ENCODE measurements at regions not wholly inside any gene's neighbourhood (a gene's known extent, or its start where the extent isn't known, plus 50 kb on each side); places are given as distances from the start of the nearest gene placed in this dataset.

DNA sequence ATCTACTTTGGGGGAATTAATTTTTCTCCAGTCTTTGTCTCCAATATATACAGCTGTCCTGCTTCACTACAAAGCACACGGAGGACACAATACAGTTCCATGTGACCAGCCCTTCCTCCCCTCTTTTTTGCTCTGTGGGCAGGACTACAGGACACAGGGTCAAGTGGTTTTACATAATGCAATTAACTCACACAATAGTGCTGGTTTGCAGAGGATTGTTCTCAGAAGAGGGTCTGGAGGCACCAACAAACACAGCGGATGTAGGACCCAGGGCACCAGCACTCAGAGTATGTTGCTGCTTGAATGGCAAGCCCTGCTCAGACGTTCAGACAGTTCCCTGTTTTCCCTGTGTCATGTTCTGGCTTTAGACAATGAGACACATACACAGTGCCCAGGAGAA is 52.0 kb upstream of the NPTX2 start:
- no peaks in the 10 kb centered on the region for H3K36me3 Mint-ChIP-seq (ENCODE audit: low read depth)
- no peaks in the 10 kb centered on the region for H3K4me1 Mint-ChIP-seq
- peaks cover 21% of the 10 kb centered on the region for H3K27me3 Mint-ChIP-seq
- DNase-seq, result no peak
- ATAC-seq, result no peak
- no peak overlapping the region for H3K27ac Mint-ChIP-seq
- no peak overlapping the region for H3K4me3 Mint-ChIP-seq
- H3K9me3 Mint-ChIP-seq, result peaks cover 11% of the 10 kb centered on the region

DNA sequence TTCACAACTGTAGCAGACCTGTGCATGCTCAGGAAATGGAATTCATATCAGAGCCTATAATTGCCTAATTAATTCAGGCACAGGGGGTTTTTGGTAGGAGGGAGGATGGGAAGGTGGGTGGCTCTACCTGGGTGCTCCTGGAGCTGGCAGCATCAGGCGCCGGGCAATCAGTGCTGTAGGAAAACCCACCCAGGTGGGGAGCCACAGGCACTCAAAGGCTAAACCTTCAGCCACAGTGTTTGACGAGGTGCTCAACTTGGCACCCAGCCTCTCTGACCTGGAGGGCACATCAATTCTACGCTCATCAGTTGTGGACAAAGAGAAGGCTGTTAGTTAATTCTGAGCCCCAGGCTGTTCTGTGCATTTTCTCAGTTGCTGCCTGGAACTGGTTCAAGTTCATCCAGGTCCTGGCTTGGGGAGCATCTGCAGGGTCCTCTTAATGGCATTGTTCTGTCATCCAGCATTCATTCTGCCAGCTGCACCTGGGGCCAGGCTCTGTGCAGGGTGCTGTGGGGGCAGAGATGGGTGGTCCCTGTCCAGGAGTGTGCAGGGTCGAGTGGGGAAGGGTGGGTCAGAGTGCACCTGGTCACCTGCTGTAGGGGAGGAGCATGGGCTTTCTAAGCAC is 54.1 kb upstream of the NPTX2 start:
- Mint-ChIP-seq H3K27ac (no peak overlapping the region), H3K4me3 (no peak overlapping the region), H3K4me1 (no peaks in the 10 kb centered on the region), H3K36me3 (ENCODE audit: low read depth) (no peaks in the 10 kb centered on the region), H3K9me3 (peaks cover 11% of the 10 kb centered on the region), H3K27me3 (peaks cover 16% of the 10 kb centered on the region)
- no peak for ATAC-seq
- no peak for DNase-seq

DNA sequence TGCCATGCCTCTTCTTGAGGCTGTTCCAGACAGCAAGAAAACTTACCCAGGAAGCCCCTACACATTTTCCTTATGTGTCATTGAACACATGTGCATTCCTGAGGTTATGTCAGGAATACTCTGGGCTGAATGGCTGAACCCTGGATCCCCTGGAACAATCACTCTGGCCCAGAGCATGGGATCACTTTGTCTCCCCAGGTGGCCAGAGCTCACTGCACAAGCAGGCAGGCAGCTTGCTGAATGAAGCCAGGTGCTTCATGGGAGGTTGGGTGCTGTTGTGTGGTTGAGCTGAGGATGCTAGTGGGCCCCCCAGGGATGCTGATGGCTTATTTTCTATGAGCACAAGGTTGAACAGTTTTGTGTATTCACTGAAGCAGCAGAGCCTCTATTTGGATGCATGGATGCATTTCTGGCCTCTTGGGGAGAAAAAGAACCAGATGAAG is 54.7 kb upstream of the NPTX2 start:
- H3K36me3 Mint-ChIP-seq (ENCODE audit: low read depth), result no peaks in the 10 kb centered on the region
- H3K27me3 Mint-ChIP-seq, result peaks cover 16% of the 10 kb centered on the region
- H3K4me1 Mint-ChIP-seq, result no peaks in the 10 kb centered on the region
- no peak overlapping the region for H3K4me3 Mint-ChIP-seq
- no peak for ATAC-seq
- peaks cover 11% of the 10 kb centered on the region for H3K9me3 Mint-ChIP-seq
- H3K27ac Mint-ChIP-seq, result no peak overlapping the region
- DNase-seq, result no peak

DNA sequence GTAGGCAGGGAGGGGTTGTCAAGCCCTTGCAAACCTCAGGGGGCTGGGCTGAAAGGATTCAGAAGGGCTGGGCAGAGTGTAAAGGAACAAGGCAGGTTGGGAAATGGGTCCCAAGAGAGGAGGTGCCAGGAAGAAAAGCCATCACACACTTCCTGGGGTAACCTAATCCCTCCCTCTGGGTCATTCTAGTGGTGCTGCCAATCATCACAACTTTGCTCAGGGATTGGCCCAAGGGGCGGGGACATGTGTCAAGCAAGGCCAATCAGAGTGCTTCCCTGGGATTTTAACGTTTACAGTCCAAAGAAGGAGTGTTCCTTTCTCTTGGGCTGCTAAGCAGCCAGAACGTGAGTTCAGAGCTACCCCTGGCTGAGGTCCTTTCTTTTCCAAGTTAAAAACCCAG is 57.1 kb upstream of the NPTX2 start:
- Mint-ChIP-seq H3K27me3 (peaks cover 12% of the 10 kb centered on the region), H3K27ac (no peak overlapping the region), H3K4me1 (no peaks in the 10 kb centered on the region), H3K9me3 (peaks cover 8% of the 10 kb centered on the region), H3K36me3 (ENCODE audit: low read depth) (no peaks in the 10 kb centered on the region), H3K4me3 (no peak overlapping the region)
- DNase-seq (no peak), ATAC-seq (no peak)

DNA sequence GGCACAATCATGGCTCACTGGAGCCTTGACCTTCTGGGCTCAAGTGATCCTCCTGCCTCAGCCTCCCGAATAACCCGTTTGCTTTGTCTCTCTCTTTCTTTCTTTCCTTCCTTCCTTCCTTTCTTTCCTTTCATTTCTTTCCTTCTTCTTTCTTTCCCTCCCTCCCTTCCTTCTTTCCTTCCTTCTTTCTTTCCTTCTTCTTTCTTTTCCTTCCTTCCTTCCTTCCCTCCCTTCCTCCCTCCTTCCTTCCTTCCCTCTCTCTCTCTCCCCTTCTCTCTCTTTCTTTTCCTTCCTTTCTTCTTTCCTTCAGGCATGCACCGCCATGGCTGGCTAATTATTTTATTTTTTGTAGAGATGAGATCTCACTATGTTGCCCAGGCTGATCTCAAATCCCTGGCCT is 57.9 kb upstream of the NPTX2 start:
- no peak overlapping the region for H3K4me3 Mint-ChIP-seq
- H3K9me3 Mint-ChIP-seq, result peaks cover 4% of the 10 kb centered on the region
- peaks cover 10% of the 10 kb centered on the region for H3K27me3 Mint-ChIP-seq
- DNase-seq, result no peak
- H3K27ac Mint-ChIP-seq, result no peak overlapping the region
- no peaks in the 10 kb centered on the region for H3K36me3 Mint-ChIP-seq (ENCODE audit: low read depth)
- H3K4me1 Mint-ChIP-seq, result no peaks in the 10 kb centered on the region
- no peak for ATAC-seq

DNA sequence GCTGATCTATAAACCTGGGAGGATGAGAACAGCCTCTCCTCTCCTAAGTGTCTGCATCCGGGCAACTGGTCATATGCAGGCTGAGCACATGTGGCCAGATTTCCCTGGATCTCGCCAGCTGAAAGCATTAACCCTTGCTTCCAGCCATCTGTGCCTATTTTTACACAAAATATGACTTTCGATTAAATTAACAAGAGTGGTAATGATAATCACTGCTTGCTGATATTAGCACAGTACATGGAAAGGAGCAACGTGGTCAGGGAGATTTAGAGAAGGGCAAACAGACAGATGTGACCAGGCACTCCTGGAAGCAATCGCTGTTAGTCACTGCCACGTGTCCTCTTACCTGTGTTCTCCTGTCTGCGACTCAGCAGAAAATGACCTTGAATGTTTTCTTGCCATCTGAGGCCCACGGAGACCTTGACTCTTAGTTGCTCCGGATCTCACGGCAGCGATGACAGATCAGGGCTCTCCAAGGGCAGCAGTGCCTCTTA is 59.5 kb upstream of the NPTX2 start:
- H3K4me1 Mint-ChIP-seq, result no peaks in the 10 kb centered on the region
- ATAC-seq, result no peak

DNA sequence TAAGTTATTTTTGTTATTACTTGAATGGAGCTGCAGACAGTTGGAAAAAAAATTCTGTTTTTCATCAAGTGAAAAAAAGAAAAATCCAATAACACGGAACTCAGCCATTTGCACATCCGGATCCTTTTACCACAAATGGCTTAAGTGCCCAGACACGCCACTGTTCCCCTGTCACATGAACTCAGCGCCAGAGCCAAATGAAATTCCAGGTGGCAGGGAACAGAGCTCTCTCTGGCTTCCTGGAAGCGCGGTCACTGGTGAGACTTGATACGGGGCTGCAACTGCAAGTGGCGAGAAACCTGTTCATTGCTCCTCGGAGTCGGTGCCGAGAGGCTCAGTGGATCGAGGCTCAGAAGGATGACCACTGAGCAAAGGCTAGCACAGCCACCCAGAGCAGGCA is 60.8 kb upstream of the NPTX2 start:
- Mint-ChIP-seq H3K9me3 (peaks cover 18% of the 10 kb centered on the region), H3K4me3 (no peak overlapping the region), H3K27ac (no peak overlapping the region), H3K27me3 (peaks cover 3% of the 10 kb centered on the region), H3K36me3 (ENCODE audit: low read depth) (no peaks in the 10 kb centered on the region), H3K4me1 (no peaks in the 10 kb centered on the region)
- ATAC-seq (no peak), DNase-seq (no peak)

More for the DNA sequence above, 59.5 kb upstream of the NPTX2 start:
- DNase-seq, result no peak
- Mint-ChIP-seq H3K27me3 (peaks cover 3% of the 10 kb centered on the region), H3K27ac (no peak overlapping the region), H3K36me3 (ENCODE audit: low read depth) (no peaks in the 10 kb centered on the region), H3K4me3 (no peak overlapping the region), H3K9me3 (peaks cover 6% of the 10 kb centered on the region)

DNA sequence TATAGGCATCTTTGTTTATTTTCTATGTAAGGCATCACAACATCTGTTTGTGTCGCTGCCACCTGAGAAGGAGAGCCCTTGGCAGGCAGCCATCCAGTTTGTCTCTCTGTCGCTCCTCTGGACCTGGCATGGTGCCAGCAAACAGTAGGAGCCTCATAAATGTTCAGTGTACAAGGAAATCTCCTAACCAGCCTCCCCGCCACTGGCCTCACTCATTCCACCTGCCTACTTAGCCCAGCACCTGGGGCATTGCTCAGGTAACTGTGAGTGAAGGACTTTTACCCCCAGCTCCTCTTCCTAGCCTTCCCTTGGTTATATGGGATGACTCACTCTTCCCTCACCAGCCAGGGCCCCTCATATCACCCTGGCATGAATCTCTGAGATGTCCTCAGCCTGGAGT is 61.7 kb upstream of the NPTX2 start:
- Mint-ChIP-seq H3K4me1 (no peaks in the 10 kb centered on the region), H3K36me3 (ENCODE audit: low read depth) (no peaks in the 10 kb centered on the region), H3K9me3 (peaks cover 18% of the 10 kb centered on the region), H3K27ac (no peak overlapping the region), H3K4me3 (no peak overlapping the region), H3K27me3 (peaks cover 2% of the 10 kb centered on the region)
- DNase-seq (no peak), ATAC-seq (no peak)

DNA sequence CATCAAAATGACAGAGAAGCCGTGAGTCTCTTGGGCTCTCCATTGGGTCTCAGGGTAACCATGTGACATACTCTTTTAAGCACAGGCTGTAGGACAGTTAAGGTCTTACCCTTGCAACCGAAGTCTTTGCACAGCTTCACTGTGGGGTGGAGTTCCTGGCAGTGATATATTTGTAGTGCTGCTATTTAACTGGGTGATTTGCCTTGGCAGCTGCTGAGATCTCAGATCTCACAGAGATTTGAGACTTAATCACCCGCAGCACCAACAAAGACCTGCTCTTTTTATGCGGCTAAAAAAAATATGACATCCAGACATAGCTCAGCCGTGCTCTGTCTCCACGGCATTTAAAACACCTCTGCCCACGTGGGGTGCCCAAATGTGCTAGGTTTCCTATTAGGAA is 63.4 kb upstream of the NPTX2 start:
- Mint-ChIP-seq H3K27me3 (no peaks in the 10 kb centered on the region), H3K27ac (no peak overlapping the region)
- no peak for DNase-seq

DNA sequence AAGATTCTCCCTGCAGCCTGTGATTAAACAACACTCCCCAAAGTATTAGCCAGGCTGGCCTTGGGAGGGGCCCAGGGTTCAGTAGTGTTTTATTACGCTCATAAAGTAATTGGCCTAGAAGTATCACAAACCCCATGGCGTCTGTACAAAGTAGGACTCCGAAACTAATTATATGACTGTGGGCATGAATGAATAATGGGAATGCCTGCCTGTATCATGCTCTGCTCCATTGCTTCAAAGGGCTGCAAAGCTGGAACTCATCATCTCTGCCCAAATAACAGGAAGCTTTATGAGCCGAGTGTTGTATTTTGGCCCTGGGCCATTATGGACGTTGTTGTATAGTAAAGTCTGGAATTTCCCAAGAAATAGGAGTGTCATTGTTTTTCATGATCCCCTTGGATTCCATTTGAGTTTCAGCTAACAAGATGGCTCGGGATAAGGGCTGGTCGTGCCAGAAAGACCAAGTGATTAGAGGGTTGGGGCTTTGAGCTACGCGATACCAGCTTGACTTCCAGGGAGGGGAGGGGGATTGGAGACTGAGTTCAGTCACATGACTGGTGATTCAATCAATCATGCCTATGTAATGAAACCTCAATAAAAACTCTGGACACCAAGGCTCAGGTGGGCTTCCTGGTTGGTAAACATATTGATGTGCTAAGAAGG is 65.3 kb upstream of the NPTX2 start:
- Mint-ChIP-seq H3K27ac (no peak overlapping the region), H3K36me3 (ENCODE audit: low read depth) (no peaks in the 10 kb centered on the region), H3K27me3 (no peaks in the 10 kb centered on the region), H3K9me3 (peaks cover 18% of the 10 kb centered on the region), H3K4me3 (no peak overlapping the region), H3K4me1 (no peaks in the 10 kb centered on the region)
- DNase-seq, result no peak
- ATAC-seq, result no peak

More for the DNA sequence above, 63.4 kb upstream of the NPTX2 start:
- H3K4me1 Mint-ChIP-seq, result no peaks in the 10 kb centered on the region
- no peak overlapping the region for H3K4me3 Mint-ChIP-seq
- peaks cover 18% of the 10 kb centered on the region for H3K9me3 Mint-ChIP-seq
- ATAC-seq, result no peak
- H3K36me3 Mint-ChIP-seq (ENCODE audit: low read depth), result no peaks in the 10 kb centered on the region

DNA sequence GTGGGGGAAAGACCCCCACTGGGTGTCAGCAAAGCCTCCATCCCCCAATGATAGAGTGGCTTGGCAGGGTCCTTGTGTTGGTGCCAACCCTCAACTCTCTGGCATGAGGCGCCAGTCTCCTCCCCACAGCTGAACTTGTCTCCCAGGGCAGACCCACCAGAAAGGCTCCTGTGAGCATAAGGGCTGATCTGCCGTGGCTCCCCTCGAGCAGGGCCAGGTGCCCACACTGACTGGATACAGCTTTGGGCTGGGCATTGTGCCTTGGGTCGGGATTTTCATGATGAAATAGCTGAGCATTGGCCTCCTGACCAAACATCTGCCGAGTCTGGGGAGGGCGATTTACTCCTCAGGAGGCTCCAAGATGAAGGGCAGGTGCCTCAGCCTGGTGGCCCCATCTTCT is 68.1 kb upstream of the NPTX2 start:
- no peaks in the 10 kb centered on the region for H3K36me3 Mint-ChIP-seq (ENCODE audit: low read depth)
- no peak overlapping the region for H3K4me3 Mint-ChIP-seq
- H3K27ac Mint-ChIP-seq, result no peak overlapping the region
- H3K4me1 Mint-ChIP-seq, result no peaks in the 10 kb centered on the region
- peaks cover 18% of the 10 kb centered on the region for H3K9me3 Mint-ChIP-seq
- no peaks in the 10 kb centered on the region for H3K27me3 Mint-ChIP-seq
- ATAC-seq (no peak), DNase-seq (no peak)

DNA sequence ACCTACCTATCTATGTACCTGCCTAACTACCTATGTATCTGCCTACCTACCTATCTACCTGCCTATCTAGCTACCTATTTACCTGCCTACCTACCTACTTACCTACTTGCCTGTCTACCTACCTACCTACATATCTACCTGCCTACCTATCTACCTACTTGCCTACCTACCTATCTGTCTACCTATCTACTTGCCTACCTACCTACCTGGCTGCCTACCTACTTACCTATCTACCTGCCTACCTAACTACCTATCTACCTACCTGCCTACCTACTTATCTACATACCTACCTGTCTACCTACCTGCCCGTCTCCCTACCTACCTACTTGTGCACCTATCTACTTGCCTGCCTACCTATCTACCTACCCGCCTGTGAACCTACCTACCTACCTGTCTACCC is 68.7 kb upstream of the NPTX2 start:
- Mint-ChIP-seq H3K9me3 (peaks cover 17% of the 10 kb centered on the region), H3K27ac (no peak overlapping the region), H3K27me3 (no peaks in the 10 kb centered on the region), H3K36me3 (ENCODE audit: low read depth) (no peaks in the 10 kb centered on the region), H3K4me3 (no peak overlapping the region), H3K4me1 (no peaks in the 10 kb centered on the region)
- DNase-seq, result no peak
- no peak for ATAC-seq

DNA sequence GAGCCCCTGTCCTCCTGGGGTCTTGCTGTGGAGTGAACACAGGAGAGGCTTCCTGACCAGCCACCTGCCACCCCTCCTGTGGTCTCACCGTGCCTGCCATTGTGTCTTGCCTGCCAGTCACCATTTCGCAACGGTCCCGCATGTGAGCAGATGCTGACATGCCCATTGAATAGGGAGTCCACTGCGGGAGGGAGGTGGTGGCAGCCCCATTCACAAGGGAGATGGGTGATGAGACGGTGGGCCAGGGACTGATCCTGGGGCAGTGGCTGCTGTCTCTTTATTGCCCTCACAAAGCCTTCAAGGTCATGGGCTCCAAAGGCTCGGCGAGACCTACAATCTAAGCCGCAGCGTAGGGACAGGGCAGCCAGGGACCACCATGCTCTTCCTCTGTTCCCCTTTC is 76.0 kb upstream of the NPTX2 start:
- H3K27me3 Mint-ChIP-seq, result no peaks in the 10 kb centered on the region
- no peak overlapping the region for H3K4me3 Mint-ChIP-seq
- H3K27ac Mint-ChIP-seq, result no peak overlapping the region
- H3K9me3 Mint-ChIP-seq, result peaks cover 3% of the 10 kb centered on the region
- ATAC-seq (no peak), DNase-seq (no peak)
- H3K36me3 Mint-ChIP-seq (ENCODE audit: low read depth), result no peaks in the 10 kb centered on the region
- H3K4me1 Mint-ChIP-seq, result no peaks in the 10 kb centered on the region

DNA sequence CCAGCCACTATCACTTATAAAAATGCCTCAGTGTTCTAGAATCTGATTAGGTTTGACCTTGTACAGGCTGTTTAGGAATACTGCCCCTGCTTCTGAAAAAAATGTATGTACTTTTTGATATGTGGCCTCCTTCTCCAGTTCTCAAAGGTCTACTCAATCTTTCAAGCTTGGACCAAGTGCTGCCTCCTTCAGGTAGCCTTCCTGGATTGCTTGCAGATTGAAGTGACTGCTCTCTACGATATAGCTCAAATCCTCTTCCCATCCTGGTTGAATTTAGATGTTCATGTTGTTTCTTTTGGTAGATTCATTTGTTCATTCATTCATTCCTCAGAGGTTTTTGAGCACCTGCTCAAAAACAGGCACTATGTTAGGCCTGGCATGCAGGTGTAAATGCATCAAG is 77.2 kb upstream of the NPTX2 start:
- ATAC-seq, result no peak
- Mint-ChIP-seq H3K4me1 (no peaks in the 10 kb centered on the region), H3K9me3 (peaks cover 10% of the 10 kb centered on the region), H3K27me3 (no peaks in the 10 kb centered on the region), H3K36me3 (ENCODE audit: low read depth) (no peaks in the 10 kb centered on the region), H3K27ac (no peak overlapping the region), H3K4me3 (no peak overlapping the region)
- no peak for DNase-seq

DNA sequence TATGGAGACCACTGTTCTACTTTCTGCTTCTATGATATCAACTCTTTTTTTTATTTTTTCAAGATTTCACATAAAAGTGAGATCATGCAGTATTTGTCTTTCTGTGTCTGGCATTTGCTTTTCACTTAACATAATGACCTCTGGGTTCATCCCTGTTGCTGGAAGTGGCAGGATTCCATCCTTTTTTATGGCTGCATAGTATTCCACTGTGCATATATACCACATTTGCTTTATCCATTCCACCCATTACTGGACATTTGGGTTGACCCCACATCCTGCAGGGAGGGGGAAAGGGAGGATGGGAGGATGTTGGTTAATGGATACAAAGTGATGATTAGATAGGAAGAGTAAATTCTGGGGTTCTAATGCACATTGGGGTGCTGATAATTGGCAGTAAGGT is 80.3 kb upstream of the NPTX2 start:
- no peak overlapping the region for H3K27ac Mint-ChIP-seq
- ATAC-seq (no peak), DNase-seq (no peak)
- no peak overlapping the region for H3K4me3 Mint-ChIP-seq
- peaks cover 3% of the 10 kb centered on the region for H3K27me3 Mint-ChIP-seq
- H3K9me3 Mint-ChIP-seq, result peaks cover 13% of the 10 kb centered on the region
- H3K4me1 Mint-ChIP-seq, result no peaks in the 10 kb centered on the region
- H3K36me3 Mint-ChIP-seq (ENCODE audit: low read depth), result no peaks in the 10 kb centered on the region
